GM12872 (cell line): ENCODE measurements at regions not wholly inside any gene's neighbourhood (a gene's known extent, or its start where the extent isn't known, plus 50 kb on each side); places are given as distances from the start of the nearest gene placed in this dataset.

Experiments used
- CTCF ChIP-seq: IDR thresholded peaks from 3 replicates; pipeline ENCODE4 v1.5.1; 2011; ENCODE audit warnings: low read depth, mild to moderate bottlenecking, low read length, moderate library complexity; ENCODE audit not compliant: insufficient read depth

GRCh38 chrX:138229718-138230117 lies 481.8 kb downstream of the FGF13 start:
- no peak for TF ChIP-seq CTCF

GRCh38 chrX:138240266-138240665 lies 471.3 kb downstream of the FGF13 start:
- no peak for TF ChIP-seq CTCF

GRCh38 chrX:138254001-138254400 lies 457.5 kb downstream of the FGF13 start:
- no peak for TF ChIP-seq CTCF

- TF ChIP-seq CTCF: no peak
Observed at GRCh38 chrX:138255373-138255772, 456.1 kb downstream of the FGF13 start.

- no peak for TF ChIP-seq CTCF
Observed at GRCh38 chrX:138270931-138271330, 440.6 kb downstream of the FGF13 start.

- no peak for TF ChIP-seq CTCF
Observed at GRCh38 chrX:138287205-138287877, 424.2 kb downstream of the FGF13 start.

- TF ChIP-seq CTCF: no peak
Observed at GRCh38 chrX:138294951-138295350, 416.6 kb downstream of the FGF13 start.

- TF ChIP-seq CTCF: no peak
Observed at GRCh38 chrX:138298268-138298667, 413.2 kb downstream of the FGF13 start.
